HG02870 (cell line): ENCODE measurements at regions not wholly inside any gene's neighbourhood (a gene's known extent, or its start where the extent isn't known, plus 50 kb on each side); places are given as distances from the start of the nearest gene placed in this dataset.
"Not testable (repeated sequence)": the region's sequence is repeated elsewhere in the genome, so short reads cannot be mapped to it uniquely, and the experiment has no call there.

ENCODE experiments used
- ATAC-seq: cut with Tn5 transposase; IDR thresholded peaks from one replicate; pipeline ENCODE4 v1.9.1; 2021; ENCODE audit warnings: mild to moderate bottlenecking, moderate library complexity; ENCODE audit not compliant: unreplicated experiment

GRCh38 chr20:47927944-47928343, 142.7 kb upstream of the SULF2 start:
- no peak for ATAC-seq

DNA sequence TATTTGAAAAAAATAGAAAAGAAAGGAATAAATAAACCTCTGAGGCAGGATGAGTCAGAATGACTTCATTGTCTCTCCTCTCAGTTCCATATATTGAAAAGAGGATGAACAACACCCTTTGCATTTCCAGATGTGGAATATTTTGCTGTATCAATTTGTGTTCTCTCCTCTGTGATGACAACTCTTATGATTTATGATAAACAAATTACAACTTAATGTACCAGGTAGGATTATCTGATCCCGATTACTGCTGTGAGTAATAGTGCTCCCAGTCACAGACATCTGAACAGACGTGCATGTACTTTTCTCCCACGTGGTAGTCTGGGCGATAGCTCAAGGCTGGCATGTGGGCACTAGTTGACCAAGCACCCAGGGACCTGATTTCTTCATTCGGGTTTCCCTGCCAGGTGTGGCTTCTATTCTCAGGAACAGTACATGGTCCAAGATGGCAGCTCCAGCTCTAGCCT, 142.1 kb upstream of the SULF2 start:
- ATAC-seq = no peak

DNA sequence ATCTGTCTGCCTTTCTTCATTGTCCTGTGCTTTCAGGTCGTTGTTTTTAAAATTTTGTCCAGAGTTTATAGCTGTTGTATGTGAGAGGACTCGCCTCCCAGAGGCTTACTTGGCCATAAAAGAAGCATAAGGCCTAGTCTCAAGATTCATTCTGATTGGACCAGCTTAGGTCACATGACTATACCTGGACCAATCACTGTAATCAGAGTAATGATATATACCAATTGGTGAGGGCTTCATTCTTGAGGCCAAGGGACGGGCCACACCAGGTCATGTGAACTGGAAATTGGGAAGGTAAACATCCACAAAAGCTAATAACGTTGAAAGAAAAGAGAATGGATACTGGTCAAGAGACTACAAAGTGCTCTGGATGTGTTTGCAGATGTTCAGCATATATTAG, 141.4 kb upstream of the SULF2 start:
- ATAC-seq = no peak

GRCh38 chr20:47925593-47925992, 140.3 kb upstream of the SULF2 start:
- ATAC-seq = no peak

GRCh38 chr20:47922269-47922668, 137.0 kb upstream of the SULF2 start:
- no peak for ATAC-seq

DNA sequence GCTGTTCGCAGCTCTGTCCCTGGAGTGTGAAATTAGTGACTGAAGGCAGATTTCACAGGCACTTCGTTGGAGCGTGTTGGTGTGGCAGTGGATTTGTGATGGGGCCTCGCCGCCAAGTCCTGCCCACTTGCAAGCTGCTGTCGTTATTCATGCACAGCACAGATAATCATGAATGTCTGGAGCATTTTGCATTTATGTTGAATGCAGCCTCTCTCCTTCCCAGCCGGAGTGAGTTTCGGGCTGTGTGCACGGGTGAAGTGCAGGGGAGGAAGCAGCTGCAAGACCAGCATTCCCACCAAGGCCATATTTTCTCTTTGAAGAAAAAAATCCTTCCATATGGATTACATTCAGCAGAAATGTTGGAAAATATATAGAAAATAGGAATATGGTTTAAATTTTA, 136.5 kb upstream of the SULF2 start:
- not testable (repeated sequence) for ATAC-seq

DNA sequence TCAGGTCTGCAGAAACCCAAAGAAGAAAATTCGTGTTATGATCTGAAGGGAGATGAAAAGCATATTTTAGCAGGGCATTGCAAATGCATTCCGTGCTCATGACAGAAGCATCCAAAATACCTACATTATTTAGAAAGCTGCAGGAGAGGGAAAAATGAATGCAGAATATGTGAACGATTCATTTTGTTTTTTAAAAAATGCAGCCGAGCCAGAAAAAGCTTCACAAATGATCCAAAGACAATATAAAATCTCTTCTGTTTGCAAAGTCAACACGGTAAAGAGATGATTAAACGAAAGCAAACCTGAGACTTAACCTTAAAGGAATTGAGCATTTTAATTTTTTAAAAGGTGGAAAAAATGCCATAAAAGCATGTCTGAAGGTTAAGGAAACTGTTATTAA, 136.1 kb upstream of the SULF2 start:
- no peak for ATAC-seq

DNA sequence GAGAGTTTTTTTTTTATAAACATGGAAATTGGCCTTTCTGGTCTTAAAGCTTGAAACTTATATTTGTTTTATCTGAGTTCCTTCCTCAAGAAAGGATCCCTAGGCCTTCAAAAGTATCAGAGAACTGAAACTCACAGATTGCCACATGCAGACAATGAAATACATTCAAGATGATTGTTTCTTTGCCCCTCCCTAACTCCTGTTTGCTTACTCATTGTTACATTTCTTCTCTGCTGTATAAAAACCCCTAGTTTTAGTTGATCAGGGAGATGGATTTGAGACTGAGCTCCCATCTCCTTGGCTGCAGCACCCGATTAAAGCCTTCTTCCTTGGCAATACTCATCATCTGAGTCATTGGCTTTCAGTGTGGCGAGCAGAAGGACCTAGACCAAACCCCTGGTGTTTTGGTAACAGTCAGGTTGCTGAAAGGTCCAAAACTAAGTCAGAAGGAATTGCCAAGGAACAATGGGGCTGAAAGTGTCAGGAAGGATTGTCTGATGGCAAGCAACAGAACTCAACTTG, 132.3 kb upstream of the SULF2 start:
- ATAC-seq = no peak

DNA sequence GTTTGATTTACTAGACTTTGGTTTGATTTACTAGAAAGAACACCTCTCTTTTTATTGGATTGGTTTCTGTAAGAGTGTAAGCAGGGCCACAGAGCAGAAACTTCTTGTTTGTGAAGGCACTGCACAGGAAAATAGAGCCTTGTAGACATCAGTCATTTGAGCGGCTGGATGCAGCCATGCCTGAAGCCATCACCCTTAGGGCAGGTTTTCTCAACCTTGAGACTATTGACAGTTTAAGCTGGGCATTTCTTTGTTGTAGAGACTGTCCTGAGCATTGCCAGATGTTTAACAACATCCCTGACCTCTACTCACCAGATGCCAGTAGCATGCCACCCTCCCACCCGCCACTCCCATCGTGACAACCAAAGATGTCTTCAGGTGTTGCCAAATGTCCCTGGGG, 130.2 kb upstream of the SULF2 start:
- no peak for ATAC-seq

GRCh38 chr20:47914792-47915191, 129.5 kb upstream of the SULF2 start:
- ATAC-seq = no peak

DNA sequence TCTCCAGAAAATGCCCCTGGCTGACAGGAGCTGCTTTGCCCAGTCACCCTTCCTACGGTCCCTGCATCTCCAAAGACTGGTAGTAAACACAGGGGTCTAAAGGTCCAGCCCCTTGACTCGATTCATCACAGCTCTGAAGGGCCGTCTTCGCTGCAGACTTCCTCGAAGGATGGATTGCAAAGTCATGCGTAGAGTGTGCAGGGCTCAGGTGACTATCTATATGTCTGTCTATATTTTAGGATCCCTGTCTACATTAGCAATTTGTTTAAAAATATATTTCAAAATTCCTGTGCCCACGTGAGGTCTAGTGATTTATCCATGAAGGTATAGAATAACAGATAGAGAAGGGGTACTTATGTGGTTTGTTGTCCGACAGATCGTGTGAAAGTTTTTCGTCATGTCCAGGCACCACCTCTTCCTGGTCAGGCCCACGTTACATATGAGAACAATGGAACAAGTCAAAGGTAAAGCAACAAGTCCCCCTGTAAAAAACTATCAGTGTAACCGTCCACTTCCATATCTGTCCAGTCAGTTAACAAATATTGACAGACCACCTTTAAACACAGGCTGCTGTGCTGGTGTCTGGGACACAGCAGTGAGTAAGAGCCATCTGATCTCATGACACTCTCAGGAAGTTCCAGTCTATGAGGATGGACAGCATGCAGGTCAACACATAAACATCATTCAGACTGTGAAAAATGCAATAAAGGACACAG, 127.7 kb upstream of the SULF2 start:
- not testable (repeated sequence) for ATAC-seq

DNA sequence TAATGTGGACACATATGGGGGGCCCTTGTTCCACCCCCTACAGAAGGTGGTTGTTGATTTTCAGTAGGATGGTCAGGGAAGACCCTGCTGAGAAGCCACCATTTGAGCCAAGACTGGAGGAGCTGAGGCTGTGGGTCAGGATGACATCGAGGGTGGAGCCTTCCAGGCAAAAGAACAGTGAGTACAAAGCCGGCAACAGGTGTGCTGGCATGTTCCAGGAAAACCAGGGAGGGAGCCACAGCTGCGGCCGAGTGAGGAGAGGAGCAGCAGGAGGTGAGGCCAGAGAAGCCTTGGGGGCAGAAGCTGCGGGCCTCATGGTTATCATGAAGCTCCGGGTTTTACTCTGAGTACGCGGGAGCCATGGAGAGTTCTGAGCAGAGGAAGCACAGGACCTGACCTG, 126.9 kb upstream of the SULF2 start:
- ATAC-seq = not testable (repeated sequence)

- ATAC-seq = not testable (repeated sequence)
These were observed 124.6 kb upstream of the SULF2 start for GRCh38 chr20:47909696-47910369.

- ATAC-seq = not testable (repeated sequence)
These were observed 123.2 kb upstream of the SULF2 start for GRCh38 chr20:47908361-47909035.

- ATAC-seq = not testable (repeated sequence)
These were observed 122.7 kb upstream of the SULF2 start for GRCh38 chr20:47907951-47908350.

DNA sequence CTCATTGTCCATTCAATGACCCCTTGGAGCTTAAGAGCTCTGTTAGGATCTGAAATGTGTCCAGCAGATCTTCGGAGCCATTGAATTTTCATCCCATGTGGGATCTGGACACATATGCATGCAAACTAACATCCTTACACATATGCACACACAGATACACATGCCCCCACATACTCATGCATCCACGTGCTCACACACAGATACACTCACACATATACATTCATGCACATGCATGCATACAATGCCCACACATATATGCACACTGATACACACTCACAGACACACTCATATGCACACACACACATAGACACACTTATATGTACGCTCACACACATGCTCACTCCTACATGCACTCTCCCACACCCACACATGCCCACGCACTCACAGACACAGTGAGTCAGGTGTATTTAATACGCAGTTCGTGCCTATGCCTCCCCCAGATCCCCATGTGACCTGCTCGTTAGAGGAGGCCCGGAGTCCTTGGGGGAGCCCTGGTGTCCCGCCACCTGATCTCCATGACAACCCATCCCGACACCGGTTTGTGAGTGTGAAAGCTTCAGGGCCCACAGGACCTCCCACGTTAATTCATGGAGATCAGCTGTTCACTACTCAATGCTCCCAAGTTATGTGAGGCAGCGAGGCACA, 121.9 kb upstream of the SULF2 start:
- no peak for ATAC-seq

DNA sequence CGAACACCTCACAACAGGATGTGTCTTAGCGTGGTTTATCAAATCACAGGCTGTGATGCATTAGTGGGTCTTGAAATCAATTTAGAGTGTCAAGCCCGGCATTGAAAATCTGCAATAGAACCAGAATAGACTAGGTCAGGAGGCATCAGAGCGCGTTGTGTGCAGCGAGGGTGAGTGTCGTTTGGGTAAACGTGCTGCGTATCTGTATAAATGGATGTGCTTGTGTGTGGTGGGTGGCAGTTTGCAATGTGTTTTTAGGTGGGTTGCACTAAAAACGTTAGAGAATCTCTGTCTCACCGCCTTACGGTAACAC, 121.0 kb upstream of the SULF2 start:
- ATAC-seq = no peak

- no peak for ATAC-seq
These were observed 120.5 kb upstream of the SULF2 start for GRCh38 chr20:47905628-47906347.

- not testable (repeated sequence) for ATAC-seq
These were observed 117.7 kb upstream of the SULF2 start for GRCh38 chr20:47903009-47903408.

DNA sequence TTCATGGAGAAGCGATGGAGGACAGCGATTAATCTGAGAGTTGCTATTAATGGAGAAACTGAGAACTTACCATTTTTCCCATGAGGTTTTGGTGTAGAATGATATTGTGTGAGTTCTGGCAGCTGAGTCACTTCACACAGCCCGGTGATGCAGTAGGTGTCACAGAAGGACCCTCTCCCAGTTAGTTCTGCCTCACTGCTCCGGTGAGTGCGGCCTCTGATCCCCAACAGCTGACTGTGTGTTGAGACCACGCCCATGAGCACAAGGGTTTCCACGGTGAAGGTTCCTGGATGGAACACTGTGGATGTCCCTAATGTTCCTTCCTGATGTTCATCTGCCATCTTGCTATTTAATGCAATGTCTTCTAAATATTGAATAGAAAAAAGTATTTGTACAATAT, 114.0 kb upstream of the SULF2 start:
- ATAC-seq = not testable (repeated sequence)

GRCh38 chr20:47897461-47897860, 112.2 kb upstream of the SULF2 start:
- ATAC-seq = no peak
